GM19438 (cell line): ENCODE measurements at regions not wholly inside any gene's neighbourhood (a gene's known extent, or its start where the extent isn't known, plus 50 kb on each side); places are given as distances from the start of the nearest gene placed in this dataset.

ENCODE experiments used
- ATAC-seq: cut with Tn5 transposase; IDR thresholded peaks from one replicate; pipeline ENCODE4 v1.9.1; 2021; ENCODE audit warnings: low read depth; ENCODE audit not compliant: unreplicated experiment

GRCh38 chr15:96565266-96565665 lies 234.8 kb downstream of the NR2F2 start:
- no peak for ATAC-seq

GRCh38 chr15:96574782-96575181 lies 244.3 kb downstream of the NR2F2 start:
- ATAC-seq: no peak

DNA sequence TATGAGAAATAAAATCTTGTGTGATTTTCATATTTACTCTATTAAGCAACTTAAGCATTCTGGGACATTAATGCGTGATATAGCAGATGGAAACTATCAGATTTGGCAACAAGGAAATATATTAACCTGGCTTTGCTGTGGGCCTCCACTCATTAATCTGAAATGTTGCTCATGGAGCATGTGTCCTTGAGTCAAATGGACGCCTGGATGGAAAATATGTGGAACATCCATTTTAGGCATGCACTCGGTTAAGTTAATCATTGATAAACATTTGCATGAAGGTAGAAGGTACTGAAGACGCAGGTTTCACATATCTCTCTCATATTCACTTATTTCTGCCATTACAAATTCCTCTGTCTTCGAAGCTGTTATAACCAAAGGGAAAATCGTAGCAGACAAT lies 246.1 kb downstream of the NR2F2 start:
- ATAC-seq: no peak

GRCh38 chr15:96578393-96578792 lies 247.9 kb downstream of the NR2F2 start:
- no peak for ATAC-seq

- ATAC-seq: no peak
These were observed 250.9 kb downstream of the NR2F2 start for GRCh38 chr15:96581371-96581770.

DNA sequence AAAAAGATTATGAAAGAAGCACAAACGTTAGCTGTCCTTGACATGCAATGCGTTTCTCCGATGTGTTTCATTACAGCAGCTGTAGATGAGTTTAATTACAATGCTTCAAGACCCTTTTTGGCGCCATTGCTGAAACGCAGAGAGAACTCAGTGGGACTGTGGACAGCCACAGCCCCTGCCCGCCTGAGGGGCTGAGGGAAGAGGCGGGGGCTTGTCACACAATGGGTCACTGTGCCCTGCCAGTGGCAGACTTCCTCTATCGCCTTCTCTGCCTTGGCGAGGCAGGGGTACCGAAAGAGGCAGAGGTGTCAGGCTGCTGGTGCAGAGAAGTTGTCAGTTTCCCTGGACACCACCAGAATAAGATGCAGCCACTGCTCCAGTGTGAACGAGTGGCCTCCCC lies 252.0 kb downstream of the NR2F2 start:
- no peak for ATAC-seq

- no peak for ATAC-seq
These were observed 253.2 kb downstream of the NR2F2 start for GRCh38 chr15:96583671-96584070.

DNA sequence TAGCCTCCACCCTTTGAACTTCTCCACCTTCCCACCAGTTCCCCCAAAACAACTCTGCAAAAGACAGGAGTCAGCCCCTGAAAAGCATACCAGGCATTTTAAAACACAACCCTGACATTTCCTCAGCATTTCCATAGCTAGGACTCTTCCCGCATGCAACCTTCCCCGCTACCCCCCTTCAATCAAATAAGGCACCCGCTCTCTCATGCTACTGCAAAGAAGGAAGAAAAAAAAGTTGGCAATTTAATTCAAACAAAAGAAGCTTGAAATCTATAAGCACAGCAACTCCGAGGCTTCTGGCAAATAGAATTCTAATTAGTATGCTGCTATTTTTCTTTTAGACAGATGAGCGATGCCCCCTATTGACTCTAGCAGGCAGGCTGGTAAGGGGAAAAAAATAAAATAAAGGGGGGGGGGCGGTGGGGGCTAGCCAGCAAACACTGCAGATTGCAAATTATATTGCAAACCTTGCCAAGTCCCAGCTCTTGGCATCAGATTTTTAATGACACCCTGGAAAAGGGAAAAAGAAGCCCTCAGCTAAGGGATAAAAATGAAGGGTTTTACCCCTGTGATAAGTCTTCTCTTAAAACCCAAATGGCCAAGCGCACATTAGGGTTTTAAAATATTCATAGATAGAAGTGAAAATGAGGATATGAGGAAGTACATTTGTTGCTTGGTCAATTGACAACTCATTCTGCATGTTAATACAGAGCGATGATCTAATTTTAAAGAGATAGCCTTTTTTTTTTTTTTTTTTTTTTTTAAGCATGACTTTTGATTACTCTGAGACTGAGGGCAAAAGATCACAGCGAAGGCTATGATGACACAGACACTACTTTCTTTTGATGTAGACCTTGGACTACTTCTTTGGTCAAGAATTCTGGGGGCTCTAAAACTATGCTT lies 255.2 kb downstream of the NR2F2 start:
- no peak for ATAC-seq

- ATAC-seq: no peak
These were observed 256.4 kb downstream of the NR2F2 start for GRCh38 chr15:96586901-96587300.

DNA sequence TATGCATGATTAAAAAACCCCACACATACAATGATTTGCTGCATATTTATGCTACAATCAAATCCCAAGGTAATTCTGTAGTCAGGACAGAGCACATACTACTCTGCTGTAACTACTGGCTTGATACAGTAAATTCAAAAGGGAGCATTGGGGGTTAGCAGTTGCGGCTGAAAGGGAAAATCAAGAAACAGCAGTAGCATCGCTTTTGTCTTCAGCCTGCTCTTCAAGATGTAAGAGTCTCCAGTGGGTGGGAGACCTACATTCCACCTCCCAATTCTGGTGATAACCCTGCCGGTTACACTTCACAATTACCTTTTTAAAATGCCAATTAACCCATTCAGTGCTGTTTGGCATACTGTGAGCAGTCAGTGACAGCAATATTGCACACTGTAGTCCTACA lies 259.4 kb downstream of the NR2F2 start:
- no peak for ATAC-seq

DNA sequence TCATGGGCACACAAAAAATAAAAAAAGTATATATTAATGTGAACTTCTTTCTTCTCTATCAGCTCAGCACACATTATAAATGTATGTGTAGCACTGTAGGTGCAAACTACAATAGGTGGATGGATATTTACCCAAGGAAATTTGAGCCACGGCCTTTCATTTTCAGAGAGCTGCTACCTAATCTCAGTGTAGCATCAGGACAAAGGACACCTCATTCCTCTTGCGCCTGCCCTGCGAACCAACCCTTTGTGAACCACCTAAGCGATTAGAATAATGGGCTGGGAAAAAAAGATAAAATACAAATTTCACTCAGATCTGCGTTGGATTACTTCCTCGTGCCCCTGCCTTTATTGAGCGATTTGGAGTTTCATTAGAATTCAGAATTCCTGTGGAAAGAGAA lies 263.2 kb downstream of the NR2F2 start:
- ATAC-seq: no peak

DNA sequence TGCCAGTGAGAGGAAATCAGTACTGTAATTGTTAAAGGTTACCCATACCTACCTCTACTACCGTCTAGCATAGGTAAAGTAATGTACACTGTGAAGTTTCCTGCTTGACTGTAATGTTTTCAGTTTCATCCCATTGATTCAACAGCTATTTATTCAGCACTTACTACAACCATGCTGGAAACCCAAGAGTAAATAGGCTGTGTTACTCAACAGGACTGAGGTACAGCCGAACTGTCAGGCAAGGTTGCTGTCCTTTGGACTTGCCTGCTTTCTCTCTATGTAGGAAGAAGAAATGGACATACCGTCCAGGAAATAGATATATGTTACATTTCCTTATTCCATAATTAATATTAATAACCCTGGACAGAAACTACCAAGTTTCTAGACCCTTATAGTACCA lies 265.5 kb downstream of the NR2F2 start:
- no peak for ATAC-seq

DNA sequence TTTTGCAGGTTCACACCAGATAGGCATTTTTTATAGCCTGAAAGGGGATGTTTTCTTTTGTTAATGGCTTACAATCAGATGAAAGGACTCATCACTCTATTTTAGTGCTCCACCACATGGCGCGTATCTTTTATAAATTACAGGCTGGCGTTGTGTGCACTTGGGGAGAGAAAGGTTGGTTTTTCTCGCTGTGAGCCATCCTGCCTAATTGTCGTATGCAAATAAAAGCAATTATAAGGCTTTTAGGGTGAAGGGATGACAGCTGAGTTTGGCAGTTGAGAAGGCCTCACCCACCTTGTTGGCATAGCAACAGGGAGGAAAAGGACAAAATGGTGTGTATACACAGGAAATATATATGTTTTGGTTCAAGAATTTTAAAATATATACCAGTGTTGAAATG lies 268.0 kb downstream of the NR2F2 start:
- no peak for ATAC-seq

DNA sequence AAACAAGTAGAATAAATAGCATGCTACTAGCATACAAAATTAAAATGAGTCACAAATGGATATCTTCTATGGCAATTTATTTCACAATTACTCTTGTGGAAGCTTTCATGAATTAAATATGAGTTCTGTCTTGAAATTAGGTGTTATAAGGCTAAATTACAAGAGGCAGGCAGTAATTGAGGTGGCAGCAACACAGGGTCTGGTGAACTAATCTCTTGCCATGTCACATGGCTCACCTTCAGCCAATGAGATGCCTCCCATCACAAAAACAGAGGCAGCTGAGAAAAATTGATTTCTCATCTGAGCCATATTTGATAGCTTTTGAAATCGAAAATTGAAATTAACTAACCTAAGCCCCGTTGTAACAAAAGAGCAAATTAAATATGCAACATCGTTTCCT lies 268.8 kb downstream of the NR2F2 start:
- ATAC-seq: no peak

- ATAC-seq: no peak
These were observed 269.9 kb downstream of the NR2F2 start for GRCh38 chr15:96600350-96600749.

GRCh38 chr15:96606617-96607016 lies 276.1 kb downstream of the NR2F2 start:
- ATAC-seq: no peak

- no peak for ATAC-seq
These were observed 280.3 kb downstream of the NR2F2 start for GRCh38 chr15:96610757-96611156.

DNA sequence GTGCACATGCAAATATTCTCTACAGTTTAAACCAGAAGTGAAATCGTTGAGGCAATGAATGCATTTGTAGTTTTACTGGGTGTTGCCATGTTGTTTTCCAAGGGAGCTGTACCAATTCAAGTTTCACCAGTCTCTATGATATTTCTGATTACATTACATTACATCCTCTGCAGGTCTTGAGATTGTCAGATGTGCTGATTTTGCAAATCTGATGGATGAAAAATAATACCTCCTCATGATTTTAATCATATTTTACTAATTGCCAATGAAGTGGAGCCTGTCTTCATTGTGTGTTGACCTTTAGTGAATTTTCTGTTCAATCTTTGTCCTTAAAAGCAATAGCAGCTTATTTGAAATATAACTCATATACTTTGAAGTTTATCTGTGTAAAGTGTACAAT lies 282.4 kb downstream of the NR2F2 start:
- no peak for ATAC-seq

- no peak for ATAC-seq
These were observed 288.7 kb downstream of the NR2F2 start for GRCh38 chr15:96619174-96619573.

DNA sequence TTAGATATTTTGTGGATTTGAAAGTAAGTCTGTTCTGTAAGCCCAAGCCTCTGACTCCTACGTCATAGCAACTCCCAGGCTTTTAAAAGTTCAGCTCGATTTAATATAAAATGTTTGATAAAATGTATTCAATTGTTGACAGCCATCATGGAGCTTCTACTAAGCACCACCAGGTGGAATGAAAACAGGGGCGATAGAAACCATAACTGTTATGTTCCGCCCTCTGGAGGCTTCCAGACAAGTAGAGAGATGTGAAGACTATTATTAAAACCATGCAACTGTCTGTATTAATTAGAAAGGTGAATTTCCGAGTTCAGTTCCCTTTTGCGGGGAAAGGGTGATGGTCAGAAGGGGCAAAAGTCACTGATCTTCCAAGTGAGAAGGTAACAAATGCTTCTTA lies 292.2 kb downstream of the NR2F2 start:
- ATAC-seq: no peak

DNA sequence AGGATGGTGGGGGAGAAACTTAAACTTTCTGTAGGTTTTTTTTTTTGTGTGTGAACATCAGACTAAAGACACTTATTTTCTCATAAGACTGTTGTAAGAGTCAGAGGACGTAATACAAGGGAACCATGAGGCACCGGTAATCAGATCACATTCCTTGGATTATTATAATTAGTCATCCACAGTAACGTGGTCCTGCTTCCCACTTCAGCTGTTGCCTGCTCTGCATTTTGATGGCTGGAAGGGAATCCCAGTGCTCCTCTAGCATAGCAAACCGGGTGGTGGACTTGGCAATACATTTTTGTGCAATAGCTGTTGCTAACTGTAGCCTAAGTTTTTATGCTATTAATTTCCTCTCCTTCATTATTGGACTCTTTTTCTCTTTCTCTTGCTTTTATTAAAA lies 294.8 kb downstream of the NR2F2 start:
- no peak for ATAC-seq

DNA sequence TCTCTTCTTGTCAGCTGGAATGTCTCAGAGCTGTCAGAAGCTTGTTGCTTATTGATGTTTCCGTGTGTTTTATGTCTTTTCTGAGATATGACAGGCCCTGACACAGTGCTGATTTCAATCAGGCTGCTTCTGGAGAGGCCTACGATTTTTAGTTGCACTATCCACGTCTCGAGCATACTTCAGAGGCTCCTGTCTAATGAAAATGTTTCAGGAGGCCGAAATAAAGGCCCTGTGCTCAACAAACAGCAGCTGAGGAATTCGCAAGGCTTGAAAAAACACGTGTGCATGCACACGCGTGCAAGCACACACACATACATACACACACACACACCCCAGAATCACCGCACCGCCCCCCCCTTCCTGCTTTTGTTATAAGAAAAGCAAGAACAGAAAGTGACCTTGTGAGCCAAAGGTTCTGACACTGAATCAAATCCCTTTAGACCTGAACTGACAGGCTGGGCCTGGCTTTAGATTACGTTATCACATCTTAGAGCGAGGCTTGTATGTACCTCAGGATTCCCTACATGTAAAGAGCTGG lies 296.6 kb downstream of the NR2F2 start:
- no peak for ATAC-seq
